BE2C (cell line): ENCODE measurements at regions not wholly inside any gene's neighbourhood (a gene's known extent, or its start where the extent isn't known, plus 50 kb on each side); places are given as distances from the start of the nearest gene placed in this dataset.
A peak's percentile ranks its signal among the peaks of the same experiment; 100 is the strongest.

Experiments used
- DNase-seq: peaks from one replicate; pipeline ENCODE4 v3.0.0-alpha.2; 2020
- H3K27me3 ChIP-seq: fragments of 250-450 bp; sonication (Bioruptor Pico); 2 replicates; pipeline ENCODE4 v1.5.1; 2020; ENCODE audit warnings: mild to moderate bottlenecking
- H3K36me3 ChIP-seq: fragments of 250-450 bp; sonication (Bioruptor Pico); 2 replicates; pipeline ENCODE4 v1.5.1; 2020; ENCODE audit warnings: mild to moderate bottlenecking
- H3K4me1 ChIP-seq: fragments of 250-450 bp; sonication (Bioruptor Pico); 2 replicates; pipeline ENCODE4 v1.5.1; 2020
- H3K4me3 ChIP-seq: 2 replicates; pipeline ENCODE4 v1.5.1; 2011; ENCODE audit warnings: low read depth, low read length
- H3K9me3 ChIP-seq: fragments of 250-450 bp; sonication (Bioruptor Pico); 2 replicates; pipeline ENCODE4 v1.5.1; 2020
- TF ChIP-seq, protein P1 (sequence below): IDR thresholded peaks from 2 replicates; pipeline ENCODE4 v1.5.1; 2012; ENCODE audit warnings: mild to moderate bottlenecking, low read depth, low read length

DNA sequence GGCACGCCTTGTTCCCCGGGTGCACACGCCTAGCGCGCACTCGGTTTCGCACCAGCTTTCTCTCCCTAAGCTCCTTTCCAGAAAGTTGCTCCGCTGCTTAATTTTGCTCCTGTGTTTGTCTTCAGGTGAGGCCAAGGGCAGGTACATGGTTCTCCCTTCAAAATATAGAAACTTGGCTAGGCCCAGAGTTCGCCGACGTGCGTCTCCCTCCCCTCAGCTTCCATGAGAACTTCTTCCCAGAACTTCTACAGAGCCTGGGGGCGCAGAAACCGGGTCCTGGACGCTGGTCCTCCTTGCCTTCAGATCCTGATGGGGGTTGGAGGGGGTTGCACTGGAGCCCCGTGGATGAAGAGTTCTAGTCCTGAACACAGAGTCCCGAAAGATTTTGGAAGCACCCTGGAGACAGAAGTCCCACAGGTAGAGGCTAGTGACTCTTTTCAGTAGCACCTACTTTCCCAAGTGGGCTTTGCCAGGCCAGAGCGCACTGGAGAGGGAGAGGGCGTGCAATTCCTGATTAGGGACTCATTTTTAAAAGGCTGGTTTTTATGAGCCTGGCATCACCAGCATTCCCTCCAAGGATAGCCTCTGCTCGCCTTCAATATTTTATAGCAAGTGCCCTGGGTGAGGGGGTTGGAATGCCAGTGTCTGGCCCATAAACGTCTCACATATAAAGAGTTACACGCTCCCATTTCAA lies 128.4 kb downstream of the TMEM174 start:
- Histone ChIP-seq H3K27me3 (peaks cover 100% of the 10 kb centered on the region), H3K4me1 (no peaks in the 10 kb centered on the region), H3K9me3 (no peaks in the 10 kb centered on the region), H3K36me3 (no peaks in the 10 kb centered on the region), H3K4me3 (no peak overlapping the region)
- no peak for DNase-seq
- TF ChIP-seq, protein P1, sequence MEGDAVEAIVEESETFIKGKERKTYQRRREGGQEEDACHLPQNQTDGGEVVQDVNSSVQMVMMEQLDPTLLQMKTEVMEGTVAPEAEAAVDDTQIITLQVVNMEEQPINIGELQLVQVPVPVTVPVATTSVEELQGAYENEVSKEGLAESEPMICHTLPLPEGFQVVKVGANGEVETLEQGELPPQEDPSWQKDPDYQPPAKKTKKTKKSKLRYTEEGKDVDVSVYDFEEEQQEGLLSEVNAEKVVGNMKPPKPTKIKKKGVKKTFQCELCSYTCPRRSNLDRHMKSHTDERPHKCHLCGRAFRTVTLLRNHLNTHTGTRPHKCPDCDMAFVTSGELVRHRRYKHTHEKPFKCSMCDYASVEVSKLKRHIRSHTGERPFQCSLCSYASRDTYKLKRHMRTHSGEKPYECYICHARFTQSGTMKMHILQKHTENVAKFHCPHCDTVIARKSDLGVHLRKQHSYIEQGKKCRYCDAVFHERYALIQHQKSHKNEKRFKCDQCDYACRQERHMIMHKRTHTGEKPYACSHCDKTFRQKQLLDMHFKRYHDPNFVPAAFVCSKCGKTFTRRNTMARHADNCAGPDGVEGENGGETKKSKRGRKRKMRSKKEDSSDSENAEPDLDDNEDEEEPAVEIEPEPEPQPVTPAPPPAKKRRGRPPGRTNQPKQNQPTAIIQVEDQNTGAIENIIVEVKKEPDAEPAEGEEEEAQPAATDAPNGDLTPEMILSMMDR, result no peak

DNA sequence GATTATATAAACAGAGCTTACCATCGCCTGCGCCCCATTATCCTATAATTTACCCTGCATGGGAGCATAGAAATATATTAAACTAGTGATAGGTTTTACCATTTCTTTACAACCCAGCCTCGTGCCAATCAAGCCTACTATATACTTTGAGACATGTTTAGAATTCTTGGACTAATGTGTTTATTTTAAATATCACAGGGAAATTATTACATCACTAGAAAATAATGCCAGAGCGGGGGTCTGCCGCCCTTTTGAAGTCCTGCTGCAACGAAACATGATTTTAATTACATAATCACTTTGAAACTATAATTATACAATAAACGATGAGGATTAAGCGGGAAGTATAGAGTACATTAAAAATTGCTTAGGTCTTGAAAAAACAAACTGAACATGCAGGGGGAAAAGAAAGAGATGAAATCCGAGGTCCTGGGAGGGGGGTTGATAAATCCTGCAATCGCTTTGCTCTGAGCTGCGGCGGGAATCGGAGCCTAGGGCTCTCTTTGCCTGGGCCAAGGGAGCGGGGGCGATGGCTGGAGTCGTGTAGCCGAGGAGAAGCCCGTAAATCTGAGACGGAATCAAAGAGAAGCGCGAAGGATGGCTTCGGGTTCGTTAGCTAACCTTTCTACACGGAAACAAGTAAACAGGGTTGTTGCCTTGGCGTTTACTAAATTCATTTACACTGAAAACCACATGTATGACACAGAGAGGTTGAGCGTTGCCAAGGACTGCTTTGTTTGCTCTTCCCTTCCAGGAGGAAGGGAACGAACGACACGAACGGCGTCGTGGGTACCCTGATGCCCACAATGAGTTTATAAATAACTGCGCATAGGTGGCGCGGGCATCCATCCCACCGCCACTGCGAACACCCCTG lies 127.6 kb downstream of the TMEM174 start:
- TF ChIP-seq, protein P1, result no peak
- Histone ChIP-seq H3K4me3 (no peak overlapping the region), H3K27me3 (peaks cover 94% of the 10 kb centered on the region), H3K36me3 (no peaks in the 10 kb centered on the region), H3K9me3 (no peaks in the 10 kb centered on the region), H3K4me1 (no peaks in the 10 kb centered on the region)
- no peak for DNase-seq

DNA sequence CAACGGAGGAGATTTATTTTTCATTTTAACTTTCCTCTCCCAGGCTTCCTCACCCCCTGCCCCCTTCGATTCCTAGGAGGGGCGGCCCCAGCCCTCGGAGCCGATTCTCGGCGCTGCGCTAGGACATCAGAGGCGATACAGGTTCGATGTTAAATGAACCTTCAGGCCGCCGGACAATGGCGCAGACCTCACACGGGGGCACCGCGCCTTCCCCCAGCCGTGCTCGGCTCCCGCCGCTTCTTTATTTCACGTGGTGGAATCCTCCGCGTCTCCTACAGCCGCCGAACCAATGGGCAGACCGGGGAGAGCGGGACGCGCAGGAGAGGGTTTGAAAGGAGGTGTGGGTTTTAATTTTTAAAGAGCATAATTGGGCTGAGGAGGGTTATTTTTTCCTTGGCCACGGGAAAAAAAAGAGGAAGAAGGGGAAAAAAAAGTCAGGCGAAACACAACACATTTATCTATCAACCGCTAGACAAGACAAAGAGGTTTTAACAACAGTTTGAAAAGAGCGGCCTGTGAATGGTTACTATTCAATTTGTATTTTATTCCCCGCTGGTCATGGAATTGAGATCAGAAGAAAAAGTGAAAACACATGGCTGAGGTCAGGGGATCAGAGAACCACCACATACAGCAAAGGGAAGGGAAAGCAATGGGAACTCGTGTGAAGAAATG lies 126.8 kb downstream of the TMEM174 start:
- no peak for DNase-seq
- H3K4me3 ChIP-seq, result no peak overlapping the region
- H3K27me3 ChIP-seq, result peaks cover 88% of the 10 kb centered on the region
- H3K9me3 ChIP-seq, result no peaks in the 10 kb centered on the region
- TF ChIP-seq, protein P1, result no peak
- no peaks in the 10 kb centered on the region for H3K4me1 ChIP-seq
- H3K36me3 ChIP-seq, result no peaks in the 10 kb centered on the region

DNA sequence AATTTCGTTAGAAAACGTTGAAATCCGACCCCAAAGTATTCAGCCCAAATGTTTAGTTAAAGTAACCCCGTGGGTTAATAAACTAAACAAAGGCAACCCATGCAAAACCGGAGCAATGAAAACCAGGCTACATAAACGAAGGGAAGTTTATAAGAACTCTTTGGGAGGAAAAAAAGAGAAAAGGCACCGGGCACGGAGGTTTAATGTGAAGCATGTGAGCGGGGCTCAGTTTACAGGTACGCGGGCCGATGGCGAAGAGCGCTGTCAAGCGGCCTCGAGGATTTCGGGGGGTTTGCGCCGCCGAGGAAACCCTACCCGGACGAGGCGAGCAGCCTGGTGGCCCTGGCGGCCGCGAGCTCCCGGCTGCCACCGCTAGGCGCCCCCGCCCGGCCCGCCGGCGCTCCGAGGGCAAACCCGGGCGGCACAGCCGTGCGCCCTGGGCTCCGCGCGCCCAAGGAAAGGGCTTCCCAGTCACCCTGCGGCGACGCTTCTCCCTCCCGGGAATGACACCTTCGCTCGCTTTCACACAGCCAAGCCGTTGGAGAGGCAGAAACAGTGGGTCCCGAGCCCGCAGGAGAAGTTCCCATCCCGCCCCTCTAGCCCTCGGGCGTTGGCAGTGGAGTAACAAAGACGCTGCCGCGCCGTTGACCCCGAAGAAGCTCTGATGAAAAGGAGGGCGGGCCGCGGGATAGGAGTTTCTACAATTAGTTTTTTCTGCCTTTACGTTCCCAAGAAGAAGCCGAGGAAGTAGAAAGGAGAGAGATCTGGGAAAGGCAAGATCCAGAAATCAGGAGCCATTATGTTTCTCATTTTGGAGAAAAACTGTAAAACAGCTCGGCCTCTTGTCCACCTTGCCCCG lies 126.0 kb downstream of the TMEM174 start:
- peak; percentile 51 for DNase-seq
- TF ChIP-seq, protein P1, result no peak
- no peak overlapping the region for H3K4me3 ChIP-seq
- H3K27me3 ChIP-seq, result peaks cover 81% of the 10 kb centered on the region
- H3K4me1 ChIP-seq, result no peaks in the 10 kb centered on the region
- no peaks in the 10 kb centered on the region for H3K9me3 ChIP-seq
- H3K36me3 ChIP-seq, result no peaks in the 10 kb centered on the region

DNA sequence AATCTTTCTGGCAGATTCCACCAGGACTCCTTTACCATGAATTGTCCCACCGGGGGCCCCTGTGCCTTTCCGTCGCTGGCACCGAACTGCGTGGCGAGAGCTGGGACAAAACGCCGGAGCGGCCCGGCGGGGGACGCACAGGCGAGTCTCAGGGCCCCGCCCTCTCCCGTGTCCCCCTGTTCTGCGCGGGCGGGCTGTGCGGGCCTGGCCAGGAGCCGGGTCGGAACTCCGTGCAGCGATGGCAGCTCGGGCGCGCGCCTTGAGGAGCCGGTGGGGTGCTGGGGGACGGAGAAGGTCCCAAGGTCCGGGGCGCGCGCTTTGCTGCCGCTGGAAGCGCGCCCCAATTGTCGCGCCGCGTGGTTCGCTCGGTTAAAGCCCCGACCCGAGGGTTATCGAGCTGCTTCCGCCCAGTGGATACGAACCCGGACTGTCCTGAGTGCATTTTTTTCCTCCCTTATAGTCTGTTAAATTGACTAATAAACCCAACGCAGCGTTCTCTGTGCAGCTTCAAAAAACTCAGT lies 125.3 kb downstream of the TMEM174 start:
- peaks cover 81% of the 10 kb centered on the region for H3K27me3 ChIP-seq
- no peaks in the 10 kb centered on the region for H3K36me3 ChIP-seq
- no peaks in the 10 kb centered on the region for H3K9me3 ChIP-seq
- H3K4me3 ChIP-seq, result no peak overlapping the region
- no peak for DNase-seq
- no peaks in the 10 kb centered on the region for H3K4me1 ChIP-seq
- TF ChIP-seq, protein P1, result no peak
